T-helper 1 cell treated with Interleukin-12 subunit alpha and Interleukin-12 subunit beta and Interleukin-4 antibody, amounts not matched to agents 30 ng/mL and 1 ng/mL, for 36 hours (primary cell): ENCODE measurements at regions not wholly inside any gene's neighbourhood (a gene's known extent, or its start where the extent isn't known, plus 50 kb on each side); places are given as distances from the start of the nearest gene placed in this dataset.

ENCODE experiments used
- intact Hi-C: fragments of 100-400 bp; cut with micrococcal nuclease; formaldehyde crosslinking; loops from one replicate; pipeline ENCODE4 v1.15.1; 2024

- intact Hi-C loops: no loop called here
These were observed 575.2 kb downstream of the CCDC171 start for GRCh38 chr9:16128003-16128402.

DNA sequence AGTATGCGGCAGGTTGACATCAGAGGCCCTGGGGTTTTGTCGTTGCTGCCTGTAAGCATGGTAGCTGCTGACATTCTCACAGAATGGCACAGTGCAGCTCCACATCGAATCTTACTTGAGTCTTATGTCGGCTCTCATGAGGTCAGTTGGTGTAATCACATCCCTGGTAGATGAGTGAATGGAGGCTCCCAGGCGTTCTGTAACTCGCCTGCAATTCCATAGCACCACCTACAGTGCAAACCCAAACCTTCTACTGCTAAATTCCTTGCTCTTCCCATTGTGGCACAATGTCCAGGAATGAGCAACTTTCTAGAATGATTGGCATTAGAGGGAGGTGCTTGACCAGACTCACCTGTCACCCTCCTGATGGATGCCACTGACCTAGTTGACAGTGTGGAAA lies 578.4 kb downstream of the CCDC171 start:
- intact Hi-C loops: loop anchor here (10.0 kb wide), 1 partner anchor 96 kb away; no protein-coding TSS in a partner anchor

- intact Hi-C loops: loop anchor here (10.0 kb wide), 1 partner anchor 98 kb away; no protein-coding TSS in a partner anchor
These were observed 579.7 kb downstream of the CCDC171 start for GRCh38 chr9:16132513-16132912.

- intact Hi-C loops: loop anchor here (10.0 kb wide), 1 partner anchor 98 kb away; no protein-coding TSS in a partner anchor
These were observed 580.2 kb downstream of the CCDC171 start for GRCh38 chr9:16133032-16133431.

DNA sequence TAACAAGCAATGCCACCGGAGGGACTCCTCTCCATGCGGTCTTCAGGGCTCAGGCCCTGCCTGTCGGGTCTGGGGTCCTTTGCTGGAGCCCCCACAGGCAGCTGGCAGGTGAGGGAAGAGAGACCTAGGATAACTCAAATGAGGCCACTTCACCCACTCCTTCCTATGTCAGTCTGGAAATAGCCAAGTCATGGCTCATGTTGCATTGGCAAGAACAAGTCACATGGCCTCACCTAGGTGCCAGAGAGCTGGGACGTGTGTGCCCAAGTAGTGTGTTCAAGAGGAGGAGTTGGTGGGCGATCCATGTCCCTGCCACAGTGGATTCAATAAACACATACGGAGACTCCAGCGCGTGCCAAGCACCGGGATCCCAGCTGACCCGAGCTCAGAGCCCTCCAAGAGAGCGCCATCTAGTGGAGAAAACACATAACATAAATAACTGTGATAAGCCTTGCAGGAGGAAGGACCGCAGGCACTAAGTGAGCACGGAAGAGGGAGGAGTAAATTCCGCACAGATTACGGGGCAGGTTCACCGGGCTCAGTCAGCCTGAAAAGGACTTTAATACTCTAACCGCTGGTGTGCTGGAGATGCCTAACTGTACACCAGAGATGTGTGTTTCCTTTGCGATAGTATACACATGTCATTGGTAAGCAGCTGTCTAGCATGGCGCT lies 580.8 kb downstream of the CCDC171 start:
- intact Hi-C loops: loop anchor here (1.0 to 10.0 kb wide), 3 partner anchors 99 to 296 kb away; no protein-coding TSS in a partner anchor

GRCh38 chr9:16134351-16134750 lies 581.5 kb downstream of the CCDC171 start:
- intact Hi-C loops: loop anchor here (1.0 to 10.0 kb wide), 3 partner anchors 100 to 297 kb away; no protein-coding TSS in a partner anchor

- intact Hi-C loops: loop anchor here (10.0 kb wide), 1 partner anchor 101 kb away; no protein-coding TSS in a partner anchor
These were observed 583.1 kb downstream of the CCDC171 start for GRCh38 chr9:16135968-16136367.

- intact Hi-C loops: loop anchor here (10.0 kb wide), 1 partner anchor 102 kb away; no protein-coding TSS in a partner anchor
These were observed 583.6 kb downstream of the CCDC171 start for GRCh38 chr9:16136451-16136850.

- intact Hi-C loops: loop anchor here (10.0 kb wide), 1 partner anchor 102 kb away; no protein-coding TSS in a partner anchor
These were observed 584.1 kb downstream of the CCDC171 start for GRCh38 chr9:16136961-16137360.

- intact Hi-C loops: loop anchor here (10.0 kb wide), 1 partner anchor 104 kb away; no protein-coding TSS in a partner anchor
These were observed 586.0 kb downstream of the CCDC171 start for GRCh38 chr9:16138561-16139491.

DNA sequence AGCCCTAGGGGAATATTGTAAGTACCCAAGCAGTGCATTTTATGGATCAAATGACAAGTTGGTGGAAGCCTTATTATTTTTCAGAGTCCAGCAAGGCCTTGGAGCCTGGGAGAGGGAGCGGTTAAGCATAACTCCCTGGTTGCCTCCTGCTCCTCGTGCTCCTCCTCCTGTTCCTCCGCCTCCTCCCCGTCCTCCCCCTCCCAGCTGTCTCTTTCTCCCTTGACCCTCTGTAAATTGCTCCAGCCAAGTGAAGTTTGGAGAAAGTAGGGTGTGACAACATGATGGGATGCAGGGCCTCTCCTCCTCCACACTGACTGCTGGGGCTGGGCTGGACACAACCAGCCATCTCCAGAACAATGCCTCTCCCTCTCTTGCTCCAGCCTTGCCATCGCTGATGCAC lies 586.9 kb downstream of the CCDC171 start:
- intact Hi-C loops: loop anchor here (10.0 kb wide), 1 partner anchor 105 kb away; no protein-coding TSS in a partner anchor

DNA sequence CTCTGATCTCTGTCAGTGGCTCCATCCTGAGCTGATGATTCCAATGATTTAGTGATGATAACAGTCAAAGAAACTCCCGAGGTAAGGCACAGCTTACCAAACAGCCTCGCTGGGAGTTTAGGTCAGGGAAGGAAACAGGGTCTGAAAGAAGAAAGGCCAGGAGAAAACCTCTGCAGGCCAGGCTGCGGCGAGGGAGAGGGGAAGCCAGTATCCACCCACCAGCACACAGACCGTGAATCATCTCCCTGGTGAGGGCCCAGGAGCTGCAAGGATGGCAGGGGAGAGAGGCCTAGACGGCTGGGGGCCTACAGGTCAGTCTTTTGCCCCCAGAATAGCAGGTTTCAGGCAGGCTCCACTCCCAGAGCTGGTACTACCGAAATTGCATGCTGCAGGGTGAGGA lies 590.5 kb downstream of the CCDC171 start:
- intact Hi-C loops: no loop called here

GRCh38 chr9:16143947-16144890 lies 591.4 kb downstream of the CCDC171 start:
- intact Hi-C loops: no loop called here

DNA sequence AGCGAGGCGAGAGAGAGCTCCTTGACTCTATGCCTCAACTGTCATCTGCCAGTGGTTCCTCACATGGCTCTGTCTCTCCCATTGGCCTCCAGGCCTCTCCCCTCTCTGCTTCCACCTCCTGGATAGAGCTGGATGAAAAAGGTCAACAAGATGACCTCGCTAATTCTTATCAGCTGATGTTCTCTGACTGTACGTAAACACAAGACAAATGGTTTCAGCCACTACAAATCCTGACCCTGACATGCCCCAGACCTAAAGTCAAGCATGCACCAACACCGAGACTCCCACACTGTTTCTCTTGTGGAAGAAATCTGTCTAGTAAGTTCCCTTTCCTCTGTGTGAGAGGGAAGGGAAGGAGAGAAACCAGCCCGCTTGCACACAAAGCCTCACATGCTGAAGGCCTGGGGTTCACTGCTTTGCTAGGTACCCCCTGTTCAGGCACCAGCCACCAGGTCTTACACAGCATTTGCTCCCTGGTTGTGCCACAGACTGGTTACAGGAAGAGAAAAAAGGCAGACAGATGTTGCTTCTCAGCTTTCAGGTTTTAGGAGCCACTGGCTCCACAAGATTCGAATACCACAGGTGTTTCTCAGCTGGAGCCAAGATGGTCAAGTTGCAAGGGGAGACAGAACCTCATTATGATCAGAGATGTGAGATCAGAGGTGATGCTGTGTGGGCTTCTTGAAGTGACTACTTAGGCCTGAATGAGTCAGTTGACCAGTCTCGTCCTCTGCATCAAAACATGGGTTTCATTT lies 592.5 kb downstream of the CCDC171 start:
- intact Hi-C loops: no loop called here

GRCh38 chr9:16147726-16148125 lies 594.9 kb downstream of the CCDC171 start:
- intact Hi-C loops: no loop called here

DNA sequence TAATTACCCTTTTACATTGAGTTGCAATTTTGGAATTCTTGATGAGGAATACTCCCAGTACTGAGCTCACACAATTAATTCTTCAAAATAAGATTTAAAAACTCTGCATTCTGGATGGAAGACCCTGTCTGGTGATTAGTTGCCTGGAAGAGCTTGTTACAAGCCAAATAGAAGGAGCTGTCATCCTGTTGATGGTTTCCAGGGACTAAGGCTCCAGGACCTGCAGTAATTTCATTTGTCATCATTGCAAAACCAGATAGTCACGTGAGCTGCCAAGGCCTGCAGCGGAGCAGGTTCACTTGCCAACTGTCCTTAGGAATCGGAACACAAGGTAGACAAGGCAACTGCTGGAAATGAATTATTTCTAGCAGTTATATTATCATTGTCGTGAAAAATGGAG lies 597.7 kb downstream of the CCDC171 start:
- intact Hi-C loops: no loop called here

DNA sequence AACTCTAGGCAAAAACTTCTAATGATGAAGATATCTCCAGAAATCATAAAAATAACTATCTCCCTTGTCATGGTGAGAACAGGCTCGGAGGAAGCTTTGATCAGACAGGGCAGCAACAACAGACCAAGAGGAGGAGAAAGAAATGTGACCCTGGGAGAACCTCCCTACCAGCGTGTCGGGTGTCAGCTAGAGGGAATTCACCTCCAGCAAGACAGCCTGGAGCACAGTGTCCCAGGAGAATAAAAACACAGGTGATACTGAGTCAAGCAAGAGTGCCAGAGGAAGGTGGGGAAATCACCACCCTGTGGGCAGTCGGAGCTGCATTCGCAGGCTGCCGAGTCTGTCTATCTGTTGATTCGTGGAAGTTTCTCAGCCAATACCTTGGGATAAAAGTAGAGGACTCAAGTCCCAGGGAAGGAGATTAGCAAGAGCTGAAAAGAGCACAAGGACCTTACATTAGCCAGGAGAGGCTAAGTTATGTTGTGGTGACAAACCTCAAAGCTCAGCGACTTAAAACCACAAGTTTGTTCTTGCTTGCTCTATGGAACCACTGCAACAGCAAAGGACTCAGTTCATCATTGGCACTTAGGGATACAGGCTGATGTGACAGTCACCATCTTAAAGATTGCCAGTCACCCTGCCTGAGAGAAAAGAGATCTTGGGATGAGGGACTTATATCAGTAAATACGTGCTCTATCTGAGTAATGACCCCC lies 598.3 kb downstream of the CCDC171 start:
- intact Hi-C loops: no loop called here

DNA sequence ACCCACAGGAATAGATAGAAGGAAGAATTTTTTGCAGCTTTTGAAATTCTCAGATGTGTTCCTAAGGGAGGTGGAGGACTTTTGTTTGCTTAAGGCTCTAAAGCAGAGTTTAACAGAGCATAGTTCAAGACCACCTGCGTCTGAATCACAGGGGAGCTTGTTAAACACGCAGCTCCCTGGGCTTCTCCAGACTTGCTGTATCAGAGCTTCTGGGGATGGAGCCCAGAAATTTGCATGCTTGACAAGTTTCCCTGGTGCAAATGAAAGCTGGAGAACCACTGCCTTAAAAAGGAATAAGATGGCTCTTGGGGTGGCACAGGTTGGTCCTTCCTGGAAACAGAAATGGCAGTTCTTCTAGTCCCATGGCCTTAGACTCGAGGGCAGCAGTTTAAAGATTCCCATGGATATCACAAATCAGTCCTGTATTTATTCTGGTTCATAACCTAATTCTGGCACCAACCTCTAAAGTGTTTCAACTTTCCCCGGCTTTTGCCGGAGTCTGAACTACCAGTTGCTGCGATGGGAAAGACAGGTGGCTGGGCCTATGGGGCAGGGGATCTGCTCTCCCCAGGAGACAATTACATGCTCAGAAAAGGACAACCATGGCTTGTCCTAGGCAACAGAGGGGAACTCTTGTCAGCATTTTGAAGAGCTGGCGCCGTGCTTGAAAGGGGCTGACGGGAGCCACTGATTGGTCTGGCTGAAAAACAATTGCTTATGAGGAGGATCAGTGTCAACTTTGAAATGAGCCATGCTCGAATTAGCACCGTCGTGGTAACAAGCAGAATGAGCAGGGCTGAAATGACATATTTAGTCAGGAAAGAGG lies 599.6 kb downstream of the CCDC171 start:
- intact Hi-C loops: no loop called here
